Spleen (tissue), 11 donors: ENCODE measurements at regions not wholly inside any gene's neighbourhood (a gene's known extent, or its start where the extent isn't known, plus 50 kb on each side); places are given as distances from the start of the nearest gene placed in this dataset.
"Not testable (repeated sequence)": the region's sequence is repeated elsewhere in the genome, so short reads cannot be mapped to it uniquely, and the experiment has no call there.

Experiments used
- DNase-seq: peaks from one replicate; pipeline ENCODE4 v3.0.0-alpha.2; 2020
- H3K27ac ChIP-seq, 8 donors: fragments of 200-600 bp; sonication (generic) in 7 of 8; 1 replicate in 4 of 8; 2 replicates in 4 of 8; pipeline versions ENCODE4 v1.5.0 to v1.8.0; 2016 to 2021; ENCODE audit warnings: inconsistent platforms in 4 of 8, mild to moderate bottlenecking in 4 of 8, moderate library complexity in 1 of 8
- H3K27me3 ChIP-seq, 7 donors: fragments of 200-600 bp; sonication (generic) in 6 of 7; replicated peaks in 1 of 7; 1 replicate in 4 of 7; 2 replicates in 3 of 7; pipeline versions ENCODE4 v1.5.0 to v1.8.0; 2016 to 2021; ENCODE audit warnings: inconsistent platforms in 3 of 7, mild to moderate bottlenecking in 1 of 7
- H3K36me3 ChIP-seq, 6 donors: fragments of 200-600 bp; sonication (generic) in 5 of 6; 1 replicate in 4 of 6; 2 replicates in 2 of 6; pipeline versions ENCODE4 v1.5.0 to v1.8.0; 2016 to 2021; ENCODE audit warnings: inconsistent platforms in 2 of 6
- H3K4me1 ChIP-seq, 6 donors: fragments of 200-600 bp; sonication (generic) in 5 of 6; 1 replicate in 3 of 6; 2 replicates in 3 of 6; pipeline versions ENCODE4 v1.5.0 to v1.8.0; 2016 to 2021; ENCODE audit warnings: inconsistent platforms in 3 of 6
- H3K4me3 ChIP-seq, 8 donors: fragments of 200-600 bp; sonication (generic) in 7 of 8; 1 replicate in 4 of 8; 2 replicates in 4 of 8; pipeline versions ENCODE4 v1.5.0 to v1.8.0; 2016 to 2021; ENCODE audit warnings: inconsistent platforms in 4 of 8, mild to moderate bottlenecking in 4 of 8, moderate library complexity in 2 of 8
- H3K9me3 ChIP-seq, 8 donors: fragments of 200-600 bp; sonication (generic) in 7 of 8; 1 replicate in 4 of 8; 2 replicates in 4 of 8; pipeline versions ENCODE4 v1.5.0 to v1.8.0; 2016 to 2021; ENCODE audit warnings: inconsistent platforms in 4 of 8
- CTCF ChIP-seq, 11 experiments: fragments of 200-600 bp in 7 of 11; fragments of 450-650 bp in 4 of 11; sonication (generic) in 4 of 11; IDR thresholded peaks in 8 of 11; conservative IDR thresholded peaks in 3 of 11; 1 replicate in 7 of 11; 2 replicates in 4 of 11; pipeline versions ENCODE4 v1.4.0 to v1.8.0; 2016 to 2021; ENCODE audit warnings: antibody characterized with exemption in 11 of 11, inconsistent platforms in 4 of 11, mild to moderate bottlenecking in 1 of 11
- POLR2A ChIP-seq, 3 donors: fragments of 450-650 bp; IDR thresholded peaks; one replicate each; pipeline ENCODE4 v1.5.1; 2017; ENCODE audit warnings: antibody characterized with exemption in 3 of 3, mild to moderate bottlenecking in 1 of 3
- POLR2AphosphoS5 ChIP-seq, 3 donors: sonication (generic); formaldehyde crosslinking; IDR thresholded peaks; one replicate each; pipeline ENCODE4 v1.5.1; 2017; ENCODE audit warnings: antibody characterized with exemption in 3 of 3
- WGBS, 5 donors: extraction: QIAGEN DNeasy Blood & Tissue Kit in 3 of 5; methylation state at CpG; one replicate each; pipeline versions ENCODE4 v1.1.5 to v1.1.7; 2013 to 2018; 5-methylcytosine and 5-hydroxymethylcytosine counted together
- intact Hi-C: fragments of 100-400 bp; cut with DNase I; formaldehyde crosslinking; loops from one replicate; pipeline ENCODE4 v1.15.0; 2023; ENCODE audit warnings: low total_unique reads
- donor health status: healthy with polysubstance abuse.
- donor health status: DM: no; HTN: no; CAD: no; lungs with moderate emphysema.
- donor health status: DM: no; HTN: no; CAD: no.
- donor health status: Bipolar disorder and iron deficiency.
- donor health status: healthy.
- donor health status: DM: no; HTN: no; CAD: no.
- donor health status: DM: yes; HTN: yes; CAD: no.

- no peak for DNase-seq
- Histone ChIP-seq H3K4me3 (no peak overlapping the region), H3K9me3 (peaks cover 0 to 17% (median 8%) of the 10 kb centered on the region in 8 donors), H3K27me3 (no peaks in the 10 kb centered on the region), H3K4me1 (no peaks in the 10 kb centered on the region), H3K27ac (no peak overlapping the region), H3K36me3 (no peaks in the 10 kb centered on the region)
- TF ChIP-seq CTCF (IDR thresholded peaks at IDR 0.05 in 8 of 11, conservative IDR thresholded peaks at IDR 0.05 in 3 of 11) (no peak), POLR2AphosphoS5 (IDR thresholded peaks at IDR 0.05) (no peak), POLR2A (IDR thresholded peaks at IDR 0.05) (no peak)
- intact Hi-C loops: no loop called here
- WGBS, 5 donors: 71 to 86% (median 75%) methylated on average over 2 of the region's 2 CpGs
Measured at GRCh38 chr9:13911473-13911872, 402.5 kb downstream of the NFIB start.

GRCh38 chr9:13907842-13908241 lies 406.1 kb downstream of the NFIB start:
- H3K36me3 ChIP-seq, intact Hi-C loops, H3K27ac ChIP-seq, H3K4me3 ChIP-seq, H3K27me3 ChIP-seq, DNase-seq, H3K4me1 ChIP-seq: not testable (repeated sequence)
- 94 to 97% (median 96%) methylated on average over 3 of the region's 3 CpGs for WGBS, 5 donors
- peaks cover 0 to 25% (median 16%) of the 10 kb centered on the region in 8 donors for H3K9me3 ChIP-seq

- intact Hi-C loops: no loop called here
- TF ChIP-seq POLR2AphosphoS5 (IDR thresholded peaks at IDR 0.05) (no peak), CTCF (IDR thresholded peaks at IDR 0.05 in 8 of 11, conservative IDR thresholded peaks at IDR 0.05 in 3 of 11) (no peak), POLR2A (IDR thresholded peaks at IDR 0.05) (no peak)
Measured at GRCh38 chr9:13904746-13905145, 409.2 kb downstream of the NFIB start.

GRCh38 chr9:13904311-13904710 lies 409.6 kb downstream of the NFIB start:
- WGBS, 5 donors: 82 to 93% (median 84%) methylated on average over 4 of the region's 4 CpGs
- H3K27ac ChIP-seq: no peak overlapping the region

More at GRCh38 chr9:13904746-13905145, 409.2 kb downstream of the NFIB start:
- Histone ChIP-seq H3K27me3 (no peaks in the 10 kb centered on the region), H3K9me3 (peaks cover 0 to 25% (median 16%) of the 10 kb centered on the region in 8 donors), H3K36me3 (no peaks in the 10 kb centered on the region), H3K4me3 (no peak overlapping the region), H3K27ac (no peak overlapping the region), H3K4me1 (peaks cover 0 to 9% (median 0%) of the 10 kb centered on the region in 6 donors)
- no peak for DNase-seq

More at GRCh38 chr9:13904311-13904710, 409.6 kb downstream of the NFIB start:
- no peak for DNase-seq
- no peaks in the 10 kb centered on the region for H3K27me3 ChIP-seq
- no peaks in the 10 kb centered on the region for H3K36me3 ChIP-seq
- TF ChIP-seq POLR2AphosphoS5 (IDR thresholded peaks at IDR 0.05) (no peak), POLR2A (IDR thresholded peaks at IDR 0.05) (no peak), CTCF (IDR thresholded peaks at IDR 0.05 in 8 of 11, conservative IDR thresholded peaks at IDR 0.05 in 3 of 11) (no peak)
- intact Hi-C loops: no loop called here
- H3K9me3 ChIP-seq: peaks cover 0 to 25% (median 16%) of the 10 kb centered on the region in 8 donors
- peaks cover 0 to 11% (median 0%) of the 10 kb centered on the region in 6 donors for H3K4me1 ChIP-seq
- H3K4me3 ChIP-seq: no peak overlapping the region
